GM18868 (cell line): ENCODE measurements at regions not wholly inside any gene's neighbourhood (a gene's known extent, or its start where the extent isn't known, plus 50 kb on each side); places are given as distances from the start of the nearest gene placed in this dataset.
"Not testable (repeated sequence)": the region's sequence is repeated elsewhere in the genome, so short reads cannot be mapped to it uniquely, and the experiment has no call there.

Source experiments
- ATAC-seq: cut with Tn5 transposase; IDR thresholded peaks from one replicate; pipeline ENCODE4 v1.9.1; 2021; ENCODE audit warnings: mild to moderate bottlenecking, moderate library complexity; ENCODE audit not compliant: unreplicated experiment

DNA sequence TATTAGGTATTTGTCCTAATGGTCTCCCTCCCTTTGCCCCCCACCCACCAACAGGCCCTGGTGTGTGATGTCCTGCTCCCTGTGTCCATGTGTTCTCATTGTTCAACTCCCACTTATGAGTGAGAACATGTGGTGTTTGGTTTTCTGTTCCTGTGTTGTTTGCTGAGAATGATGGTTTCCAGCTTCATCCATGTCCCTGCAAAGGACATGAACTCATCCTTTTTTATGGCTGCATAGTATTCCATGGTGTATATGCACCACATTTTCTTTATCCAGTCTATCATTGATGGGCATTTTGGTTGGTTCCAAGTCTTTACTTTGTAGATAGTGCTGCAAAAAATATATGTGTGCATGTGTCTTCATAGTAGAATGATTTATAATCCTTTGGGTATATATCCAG, 81.4 kb upstream of the ZNF536 start:
- ATAC-seq, result not testable (repeated sequence)

DNA sequence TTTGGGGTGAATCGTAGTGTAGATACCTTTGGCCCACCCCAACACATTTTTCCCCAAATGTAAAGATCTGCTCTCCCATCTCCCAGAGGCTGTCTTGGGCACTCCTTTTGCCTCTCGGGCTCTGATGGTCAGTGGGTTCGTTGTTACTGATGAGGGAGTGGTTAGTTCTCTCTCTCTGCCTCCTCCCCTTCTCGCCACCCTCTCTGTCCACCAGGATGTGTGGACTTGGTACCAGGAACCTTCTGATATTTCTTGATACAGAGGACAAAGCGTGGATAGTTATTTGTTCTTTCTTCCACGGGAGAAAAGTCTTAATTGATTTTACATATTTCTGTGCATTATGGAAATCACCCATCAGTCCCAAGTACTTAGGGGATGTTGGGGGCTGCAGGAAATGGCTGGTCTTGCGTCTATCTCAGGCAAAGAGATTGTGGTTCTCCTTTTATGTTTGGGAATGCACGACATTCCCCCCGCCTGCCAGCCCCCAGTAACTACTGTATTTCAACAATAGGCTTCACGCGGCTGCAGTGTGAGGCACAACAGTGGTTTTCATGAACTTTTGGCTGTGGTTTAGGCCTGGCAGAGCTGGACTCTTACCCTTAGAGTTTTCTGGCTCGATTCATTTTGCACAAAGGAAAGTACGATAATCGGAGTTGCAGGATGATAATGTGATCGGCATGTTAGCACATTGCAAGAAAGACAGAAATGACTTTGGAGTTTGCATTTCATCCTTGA, 79.0 kb upstream of the ZNF536 start:
- no peak for ATAC-seq

DNA sequence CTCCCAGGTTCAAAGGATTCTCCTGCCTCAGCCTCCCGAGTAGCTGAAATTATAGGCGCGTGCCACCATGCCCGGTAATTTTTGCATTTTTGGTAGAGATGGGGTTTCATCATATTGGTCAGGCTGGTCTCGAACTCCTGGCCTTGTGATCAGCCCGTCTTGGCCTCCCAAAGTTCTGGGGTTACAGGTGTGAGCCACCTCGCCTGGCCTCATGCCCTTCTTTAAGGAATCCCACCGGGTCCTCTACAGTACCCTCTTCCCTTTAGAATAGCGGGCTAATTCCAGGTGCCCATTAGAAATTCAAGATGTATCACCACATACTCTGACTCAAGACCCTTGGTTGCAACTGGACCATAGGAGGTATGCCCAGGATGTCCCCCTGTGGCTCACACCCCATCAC, 74.2 kb upstream of the ZNF536 start:
- ATAC-seq, result no peak

DNA sequence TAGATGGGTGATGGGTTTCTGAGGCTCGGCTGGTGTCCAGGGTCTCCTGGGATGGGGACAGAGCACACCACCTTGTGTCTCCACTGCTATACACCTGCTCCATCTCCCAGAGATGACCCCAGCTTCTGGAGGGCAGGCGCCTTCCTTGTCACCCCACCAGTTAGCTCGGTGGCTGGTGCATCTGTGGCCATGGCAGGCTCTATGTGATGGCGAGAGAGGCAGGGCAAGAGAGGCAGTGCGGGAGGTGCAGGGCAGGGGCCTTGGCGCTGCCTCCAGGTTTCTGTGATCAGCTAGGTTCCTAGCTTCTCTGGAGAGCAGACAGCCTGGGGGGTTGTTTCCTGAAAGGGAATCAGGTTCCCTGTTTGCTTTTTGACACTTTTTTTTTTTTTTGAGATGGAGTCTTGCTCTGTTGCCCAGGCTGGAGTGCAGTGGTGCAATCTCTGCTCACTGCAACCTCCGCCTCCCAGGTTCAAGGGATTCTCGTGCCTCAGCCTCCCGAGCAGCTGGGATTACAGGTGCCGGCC, 69.0 kb upstream of the ZNF536 start:
- no peak for ATAC-seq

DNA sequence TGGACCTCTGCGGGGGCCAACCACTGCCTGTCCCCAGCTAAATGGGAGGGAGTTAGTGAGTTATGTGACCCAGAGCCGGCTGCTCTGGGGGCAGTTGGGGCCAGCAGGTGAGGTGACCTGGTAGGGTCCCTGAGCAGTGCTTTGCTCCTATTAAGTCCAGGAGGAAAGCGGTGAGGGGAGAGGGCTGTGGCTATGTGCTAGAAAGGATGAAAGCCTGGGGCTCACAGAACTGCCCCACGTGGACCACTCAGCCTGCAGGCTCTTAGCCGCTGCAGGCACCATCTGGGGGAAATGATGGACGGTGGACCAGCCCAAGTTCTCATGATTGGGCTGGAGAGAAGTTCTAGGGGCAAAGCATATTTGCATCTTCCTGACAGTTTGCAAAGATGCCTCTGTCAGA, 67.6 kb upstream of the ZNF536 start:
- ATAC-seq, result no peak

DNA sequence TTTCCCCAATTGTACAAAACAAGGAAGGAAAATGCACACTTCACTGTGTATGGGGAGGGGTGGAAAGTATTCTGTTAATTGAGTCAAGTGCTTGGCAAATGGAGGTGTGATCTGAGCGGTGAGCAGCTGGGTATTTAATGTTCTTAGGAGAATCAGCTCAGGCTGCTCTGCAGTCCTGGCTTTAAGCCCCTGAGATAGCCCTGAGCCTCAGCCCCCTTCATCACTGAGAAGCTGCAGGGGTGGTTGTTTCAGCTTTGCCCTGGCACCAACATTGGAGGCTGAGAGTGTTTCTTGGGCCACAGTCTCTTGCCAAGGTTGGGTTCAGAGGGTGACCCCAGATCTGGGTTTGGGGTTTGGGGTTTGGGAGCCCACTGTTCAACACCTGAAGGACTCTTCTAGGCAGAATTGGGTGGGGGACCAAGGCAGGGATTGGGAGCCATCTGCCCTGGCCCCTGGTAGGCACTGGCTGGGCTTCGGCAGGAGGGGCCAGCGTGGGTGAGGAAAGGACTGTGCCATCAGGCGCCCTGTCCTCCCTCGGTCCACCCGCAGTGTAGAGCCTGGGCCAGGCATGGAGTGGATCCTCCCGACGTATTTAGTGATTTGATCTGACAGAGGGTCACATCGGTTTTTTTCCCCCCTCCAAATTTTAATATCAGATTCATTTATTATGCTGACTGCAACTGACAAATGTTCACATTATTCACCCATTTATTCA, 66.7 kb upstream of the ZNF536 start:
- ATAC-seq, result no peak

DNA sequence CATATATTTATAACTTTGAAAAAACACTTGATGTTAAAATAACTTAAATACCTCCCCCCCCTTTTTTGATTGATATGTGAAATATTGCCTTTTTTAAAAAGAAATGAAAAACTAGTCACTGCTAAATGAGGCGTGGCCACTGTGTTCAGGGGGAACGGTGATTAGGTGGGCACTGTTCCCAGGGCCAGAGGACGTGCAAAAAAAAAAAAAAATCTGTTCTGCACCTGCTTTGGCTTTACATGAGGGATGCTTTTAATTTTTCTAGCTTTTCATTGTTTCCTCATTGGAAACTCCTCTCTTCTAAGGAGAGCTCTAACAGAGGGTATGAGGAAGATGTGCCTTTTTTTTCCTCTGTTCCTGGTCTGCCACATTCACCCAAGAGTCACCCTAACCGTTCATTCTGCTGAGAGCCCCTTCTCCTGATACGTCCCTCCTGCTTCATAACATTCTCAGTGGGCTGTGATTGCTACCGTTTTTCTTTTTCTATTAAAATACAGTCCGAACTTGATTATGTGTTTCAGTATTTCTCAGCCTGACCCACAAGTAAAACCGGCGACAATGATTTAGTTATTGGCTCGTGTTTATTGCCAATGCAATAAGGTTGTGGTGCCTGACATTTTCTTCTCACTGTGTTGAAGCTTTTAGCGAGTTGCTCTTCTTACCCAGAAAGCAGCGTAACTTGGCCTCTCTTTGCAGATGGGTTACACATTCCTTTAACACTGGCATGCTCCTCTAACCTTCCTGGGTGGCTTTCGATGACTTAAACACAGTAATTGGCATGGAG, 64.8 kb upstream of the ZNF536 start:
- ATAC-seq, result no peak

DNA sequence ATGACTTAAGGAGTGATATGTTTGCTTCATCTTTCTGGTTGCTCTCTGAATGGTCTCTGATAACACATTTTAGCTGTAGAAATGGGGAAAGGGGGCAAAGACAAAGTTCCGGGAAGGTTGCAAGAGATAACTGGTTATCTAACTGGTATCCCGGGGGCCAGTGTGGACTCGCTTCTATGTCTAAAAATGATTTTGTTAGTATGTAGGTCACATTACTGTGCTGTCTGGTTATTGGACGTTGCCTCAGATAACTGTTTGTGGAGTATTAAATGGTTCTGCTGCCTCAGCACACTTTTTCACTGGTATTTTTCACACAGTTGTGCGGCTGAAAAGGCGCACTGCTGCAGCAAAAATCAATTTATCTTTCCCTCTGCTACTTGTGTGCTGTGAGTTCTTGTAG, 63.0 kb upstream of the ZNF536 start:
- no peak for ATAC-seq

DNA sequence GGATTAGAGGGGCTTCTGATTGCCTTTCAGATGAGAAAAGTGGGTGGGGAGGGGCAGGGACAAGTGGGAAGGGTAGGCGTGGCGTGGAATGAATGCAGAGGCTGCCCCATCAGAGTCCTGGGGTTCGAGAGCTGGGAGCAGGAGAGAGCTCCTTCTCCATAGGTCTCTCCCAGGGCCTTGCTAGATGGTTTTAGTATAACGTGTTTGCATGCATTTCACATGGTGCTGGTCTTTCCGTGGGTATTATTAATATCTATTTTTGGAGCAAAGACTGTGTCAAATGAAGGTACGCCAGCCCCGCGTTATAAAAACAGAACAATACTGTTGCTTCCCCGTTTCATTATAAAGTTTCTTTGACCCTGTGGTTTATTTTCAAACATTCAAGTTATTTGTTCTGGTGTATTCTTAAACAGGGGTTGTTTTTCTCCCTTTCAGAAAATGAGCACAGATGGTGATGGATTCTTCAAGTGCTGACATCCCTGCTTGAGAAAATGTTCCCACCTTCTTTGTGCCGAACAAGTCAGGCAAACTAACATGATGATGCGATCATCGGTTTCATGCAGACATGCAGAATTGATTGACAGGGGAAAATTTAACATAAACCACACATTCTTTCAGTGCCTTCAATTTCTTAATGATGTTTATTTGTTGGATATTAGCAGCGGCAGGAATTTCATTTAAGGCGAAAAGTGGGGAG, 62.1 kb upstream of the ZNF536 start:
- no peak for ATAC-seq

DNA sequence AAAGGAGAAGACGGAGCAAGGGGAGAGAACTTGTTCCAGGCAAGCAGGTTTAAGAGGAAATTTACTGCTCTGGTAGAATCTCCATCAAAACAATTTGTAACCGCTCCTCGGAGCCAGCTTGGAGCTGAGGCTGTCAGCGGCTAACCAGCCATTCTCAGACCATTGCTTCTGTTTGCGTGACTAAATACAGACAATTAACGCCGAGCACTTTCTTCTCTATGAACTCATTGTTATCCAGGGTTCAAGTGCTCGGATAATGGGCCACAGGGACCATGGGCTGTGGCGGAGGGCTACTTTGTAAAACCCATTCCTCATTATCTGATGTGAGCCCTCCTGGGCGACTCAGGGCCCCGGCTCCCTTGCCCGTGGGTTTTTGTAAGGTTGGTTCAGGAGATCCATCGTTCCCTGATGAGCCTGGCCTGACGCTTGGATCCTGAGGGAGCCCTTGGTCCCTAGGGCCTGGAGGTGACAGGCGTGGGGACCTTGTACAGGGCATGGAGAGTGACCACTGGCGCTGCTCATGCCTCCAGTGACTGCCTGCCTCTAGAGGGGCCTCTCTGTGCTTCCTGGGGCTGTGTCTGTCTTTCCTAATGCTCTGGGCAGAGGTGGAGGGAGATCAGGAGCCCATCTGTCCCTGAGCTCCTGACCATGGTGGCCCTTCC, 61.5 kb upstream of the ZNF536 start:
- ATAC-seq, result no peak

DNA sequence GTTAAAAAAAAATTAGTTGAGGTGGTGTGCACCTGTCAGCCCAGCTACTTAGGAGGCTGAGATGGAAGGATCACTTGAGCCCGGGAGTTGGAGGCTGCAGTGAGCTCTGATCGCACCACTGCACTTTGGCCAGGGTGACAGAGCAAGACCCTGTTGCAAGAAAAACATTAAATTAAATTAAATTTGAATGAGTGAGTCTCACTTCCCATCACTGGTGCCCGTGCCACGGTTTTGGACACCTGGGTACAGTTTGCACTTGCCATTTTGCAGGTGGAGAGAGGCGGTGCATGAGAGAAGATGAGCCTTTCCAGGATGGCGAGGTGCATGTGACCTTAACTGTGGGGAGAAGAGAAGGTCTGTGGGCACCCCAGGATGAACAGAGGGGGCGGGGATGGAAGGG, 60.3 kb upstream of the ZNF536 start:
- no peak for ATAC-seq

DNA sequence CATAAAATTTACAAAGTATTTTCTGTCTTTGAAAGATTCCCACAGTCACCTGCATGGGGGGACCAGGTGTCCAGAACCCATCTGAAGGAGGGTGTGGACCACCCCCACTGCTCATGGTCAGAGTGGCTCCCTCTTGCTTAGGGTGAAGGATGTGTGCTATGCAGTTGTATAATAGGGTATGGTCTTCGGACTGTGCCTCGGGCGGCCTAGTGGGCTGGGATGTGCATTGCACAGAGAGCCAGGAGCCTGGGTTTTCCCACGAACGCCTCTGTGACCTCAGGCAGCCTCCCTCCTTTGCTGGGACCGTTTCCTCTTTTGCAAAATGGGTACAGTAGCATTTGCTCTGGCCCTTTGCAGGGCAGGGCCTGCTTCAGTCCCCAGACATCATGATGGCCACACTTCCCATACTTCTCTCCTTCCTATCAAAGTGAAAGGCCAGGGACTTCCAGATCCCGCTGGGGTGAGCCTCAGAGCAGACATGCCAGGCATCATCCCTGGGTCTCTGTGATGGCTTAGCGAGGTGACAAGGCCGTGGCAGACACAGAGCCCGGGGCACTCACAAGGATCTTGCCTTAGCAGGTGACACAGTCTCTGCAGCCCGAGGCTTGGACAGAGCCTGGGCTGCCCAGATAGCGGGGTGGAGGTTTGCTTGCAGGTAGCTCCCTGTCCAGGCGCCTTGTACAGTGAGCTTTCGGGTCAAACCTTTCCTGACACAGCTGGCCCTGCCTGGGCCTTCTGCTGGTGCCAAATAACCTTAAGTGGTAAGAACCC, 59.4 kb upstream of the ZNF536 start:
- ATAC-seq, result no peak

DNA sequence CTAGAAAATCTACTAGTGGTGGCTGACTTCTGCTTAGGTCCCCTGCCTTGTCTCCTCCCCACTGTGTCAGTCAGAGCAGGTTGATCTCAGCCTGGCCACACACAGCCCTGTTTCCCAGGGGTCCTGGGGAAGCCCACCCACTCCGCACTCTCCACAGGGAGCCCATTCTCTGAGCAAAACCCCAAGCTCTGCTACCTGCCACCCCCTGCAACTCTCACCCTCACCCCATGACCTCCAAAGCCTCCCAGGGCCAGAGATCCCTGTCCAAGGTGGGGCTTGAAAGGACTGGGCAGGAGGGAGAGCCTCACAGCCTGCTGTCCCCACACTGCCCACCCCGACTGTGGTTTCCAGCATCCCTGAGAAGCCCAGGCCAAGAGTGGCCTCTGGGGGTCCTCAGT, 58.8 kb upstream of the ZNF536 start:
- ATAC-seq, result no peak

DNA sequence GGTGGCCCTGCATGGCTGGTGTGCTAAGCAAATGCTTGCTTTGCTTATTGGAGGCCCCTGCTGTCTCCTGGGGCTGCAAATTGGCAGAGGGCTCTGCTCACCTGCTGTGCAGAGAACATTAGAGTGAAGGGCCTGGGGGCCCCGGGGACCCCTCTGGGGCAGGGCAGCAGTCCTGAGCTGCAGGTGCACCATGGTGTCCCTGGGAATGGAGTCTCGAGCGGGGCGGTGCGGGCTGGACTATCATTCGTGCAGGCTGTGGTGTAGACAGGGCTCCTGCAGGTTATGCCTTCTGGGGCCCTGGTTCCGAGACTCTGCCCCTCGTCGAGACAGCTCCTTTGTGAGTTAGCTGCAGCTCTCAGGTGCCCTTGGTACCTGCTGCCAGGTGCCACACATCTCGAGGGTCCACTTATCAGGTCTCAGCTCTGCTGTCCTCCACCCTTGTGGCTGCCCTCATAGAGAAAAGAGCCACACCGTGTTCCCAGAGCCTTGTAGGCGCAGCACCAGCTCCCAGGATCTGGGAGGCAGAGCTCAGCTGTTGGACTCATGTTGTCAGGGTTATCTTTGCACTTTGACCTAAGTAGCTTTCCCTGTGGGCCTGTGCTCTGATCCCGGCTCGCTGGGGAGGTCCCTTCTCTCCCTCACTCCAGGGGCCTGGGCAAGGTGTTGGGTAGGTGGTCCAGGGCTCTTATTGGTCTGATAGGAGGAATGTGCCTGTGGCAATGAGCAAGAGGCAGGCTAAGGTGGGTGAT, 58.0 kb upstream of the ZNF536 start:
- no peak for ATAC-seq

DNA sequence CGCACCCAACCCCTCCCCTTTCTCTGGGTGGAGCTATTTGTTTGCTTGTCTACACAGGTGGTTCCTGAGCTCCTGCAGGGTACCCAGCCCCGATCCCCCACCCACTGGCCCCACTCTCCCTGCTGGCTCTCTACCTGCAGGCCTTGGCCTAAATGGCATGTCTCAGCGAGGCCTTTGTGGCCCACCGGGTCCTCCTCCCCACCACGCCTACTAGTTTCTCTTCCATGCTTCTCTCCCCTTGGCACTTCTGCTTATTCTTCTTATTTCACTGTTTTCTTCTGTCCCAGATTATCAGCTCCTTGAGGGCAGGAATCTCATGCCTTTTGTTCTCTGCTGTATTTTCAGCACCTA, 57.4 kb upstream of the ZNF536 start:
- ATAC-seq, result no peak

DNA sequence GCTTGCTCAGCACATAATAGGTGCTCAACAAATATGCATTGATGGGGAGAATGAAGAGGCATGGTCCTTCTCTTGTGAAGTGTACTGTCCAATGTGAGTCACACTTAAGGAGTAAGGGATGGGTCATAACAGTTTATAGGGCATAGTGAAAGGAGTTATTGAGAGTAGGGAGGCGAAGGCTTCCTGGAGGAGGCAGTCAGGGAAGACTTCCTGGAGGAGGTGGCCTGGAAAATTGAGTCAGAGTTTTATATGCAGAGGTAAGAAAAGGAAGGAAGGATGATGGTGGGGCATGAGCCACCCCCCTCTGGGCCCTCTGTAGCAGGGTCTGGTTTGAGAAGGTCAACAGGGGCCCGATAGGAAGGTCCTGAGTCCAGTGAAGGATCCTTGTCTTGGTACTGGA, 57.0 kb upstream of the ZNF536 start:
- no peak for ATAC-seq

DNA sequence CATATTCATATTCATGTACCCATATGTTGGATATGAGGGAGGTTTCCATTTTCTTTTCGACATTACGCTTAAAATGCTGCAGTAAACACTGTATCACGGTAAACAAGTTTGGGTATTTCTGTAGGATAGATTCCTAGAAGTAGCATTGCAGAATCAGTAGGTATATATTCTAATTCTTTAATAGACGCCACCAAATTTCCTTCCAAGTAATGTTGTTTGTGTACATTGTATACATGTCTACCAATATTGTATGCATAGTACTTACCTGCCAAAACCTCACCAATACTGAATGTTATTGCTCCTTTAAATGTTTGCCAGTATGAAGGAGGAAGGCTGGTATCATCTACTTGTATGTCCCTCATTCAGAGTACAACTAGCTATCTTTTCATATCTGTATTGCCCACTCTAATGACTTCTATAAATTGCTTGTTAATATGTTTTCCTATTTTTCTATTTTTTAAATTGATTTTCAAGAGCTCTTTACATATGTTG, 56.1 kb upstream of the ZNF536 start:
- no peak for ATAC-seq

DNA sequence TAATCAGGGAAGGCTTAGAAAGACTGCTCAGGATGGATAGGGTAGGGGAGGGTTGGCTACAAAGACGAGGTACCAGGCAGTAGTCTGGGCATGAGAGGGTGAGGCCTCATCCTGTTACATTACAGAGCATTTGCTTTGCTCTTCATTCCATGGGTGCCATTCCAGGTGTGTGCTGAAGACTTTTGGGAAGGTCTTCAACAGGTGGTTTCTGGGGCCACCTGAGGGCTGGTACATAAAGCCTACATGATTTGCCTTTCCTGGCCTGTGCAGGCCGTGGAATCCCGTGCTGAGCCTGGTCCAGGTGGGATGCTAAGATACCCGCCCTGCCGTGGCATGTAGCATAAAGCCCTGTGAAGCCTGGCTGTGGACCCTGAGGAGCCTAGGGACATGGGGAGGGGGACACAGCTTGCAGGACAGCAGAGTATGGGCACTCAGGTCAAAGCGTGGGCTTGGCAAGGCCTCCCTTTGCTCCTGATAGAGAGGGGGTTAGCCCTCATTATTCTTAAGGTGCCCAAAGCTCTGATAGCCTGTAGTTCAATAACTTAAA, 55.6 kb upstream of the ZNF536 start:
- ATAC-seq, result no peak

DNA sequence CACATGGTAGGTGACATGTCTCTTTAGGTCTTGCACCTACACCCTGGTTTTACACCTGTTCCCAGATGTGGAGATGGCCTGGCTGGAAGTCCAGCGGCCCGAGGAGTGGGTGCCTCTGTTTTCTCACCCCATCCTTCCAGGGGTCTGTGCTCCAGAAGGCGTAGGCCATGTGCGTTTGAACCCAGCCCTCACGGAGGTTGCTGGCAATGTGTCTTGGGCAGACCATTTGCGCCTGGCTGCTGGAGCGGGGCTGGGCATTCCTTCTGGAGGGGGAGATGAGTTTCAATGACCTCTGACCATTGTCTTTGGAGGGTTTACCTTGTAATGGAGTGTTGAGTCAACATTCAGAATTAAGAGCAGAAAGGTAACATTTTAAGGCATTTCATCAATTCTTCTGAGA, 54.8 kb upstream of the ZNF536 start:
- ATAC-seq, result no peak
